Mesenchymal stem cell (in vitro differentiated cells and primary cell): ENCODE measurements at regions not wholly inside any gene's neighbourhood (a gene's known extent, or its start where the extent isn't known, plus 50 kb on each side); places are given as distances from the start of the nearest gene placed in this dataset.

Source experiments
- DNase-seq: peaks from one replicate; pipeline ENCODE4 v3.0.0-alpha.2; 2013
- H2AFZ ChIP-seq: one replicate; pipeline ENCODE4 v1.6.1; 2013; ENCODE audit warnings: low read depth, mild to moderate bottlenecking, control low read depth, inconsistent platforms, low read length, moderate library complexity
- H2AK5ac ChIP-seq: 2 replicates; pipeline ENCODE4 v1.6.1; 2013; ENCODE audit warnings: low read length, moderate library complexity, mild to moderate bottlenecking, inconsistent platforms; ENCODE audit not compliant: severe bottlenecking
- H2BK120ac ChIP-seq: one replicate; pipeline ENCODE4 v1.6.1; 2013; ENCODE audit warnings: low read depth, mild to moderate bottlenecking, inconsistent platforms, low read length, moderate library complexity
- H2BK12ac ChIP-seq, 2 experiments: one replicate each; pipeline ENCODE4 v1.6.1; 2013; ENCODE audit warnings: inconsistent platforms in 2 of 2, low read length in 2 of 2, mild to moderate bottlenecking in 2 of 2, moderate library complexity in 2 of 2, control low read depth in 1 of 2
- H2BK15ac ChIP-seq: one replicate; pipeline ENCODE4 v1.6.1; 2013; ENCODE audit warnings: mild to moderate bottlenecking, low read depth, inconsistent platforms; ENCODE audit not compliant: poor library complexity, severe bottlenecking
- H2BK5ac ChIP-seq: 2 replicates; pipeline ENCODE4 v1.6.1; 2013; ENCODE audit warnings: low read depth, mild to moderate bottlenecking, low read length, control low read depth, inconsistent platforms; ENCODE audit not compliant: poor library complexity, severe bottlenecking
- H3K14ac ChIP-seq, 2 experiments: one replicate each; pipeline ENCODE4 v1.6.1; 2013; ENCODE audit warnings: inconsistent platforms in 2 of 2, low read length in 2 of 2, control low read depth in 1 of 2, mild to moderate bottlenecking in 1 of 2, moderate library complexity in 1 of 2
- H3K18ac ChIP-seq, 2 experiments: one replicate each; pipeline ENCODE4 v1.6.1; 2013; ENCODE audit warnings: inconsistent platforms in 2 of 2, low read length in 2 of 2, control low read depth in 1 of 2, low read depth in 1 of 2, mild to moderate bottlenecking in 1 of 2
- H3K23ac ChIP-seq, 2 experiments: one replicate each; pipeline ENCODE4 v1.6.1; 2013; ENCODE audit warnings: inconsistent platforms in 2 of 2, low read length in 2 of 2, mild to moderate bottlenecking in 2 of 2, moderate library complexity in 2 of 2, control low read depth in 1 of 2
- H3K27ac ChIP-seq: 2 replicates; pipeline ENCODE4 v1.5.1; 2013; ENCODE audit warnings: mild to moderate bottlenecking, moderate library complexity, low read length, control low read depth, inconsistent platforms; ENCODE audit not compliant: poor library complexity, severe bottlenecking
- H3K27me3 ChIP-seq, 2 experiments: 2 replicates each; pipeline versions ENCODE4 v1.6.1 to v1.7.0; 2013; ENCODE audit warnings: low read length in 2 of 2, mild to moderate bottlenecking in 2 of 2, moderate library complexity in 2 of 2, control low read depth in 1 of 2, inconsistent platforms in 1 of 2; ENCODE audit not compliant: control insufficient read depth in 1 of 2, insufficient read depth in 1 of 2
- H3K36me3 ChIP-seq, 2 experiments: 2 replicates each; pipeline versions ENCODE4 v1.6.1 to v1.7.0; 2013; ENCODE audit warnings: low read length in 2 of 2, control low read depth in 1 of 2, inconsistent platforms in 1 of 2, low read depth in 1 of 2, mild to moderate bottlenecking in 1 of 2; ENCODE audit not compliant: insufficient read depth in 2 of 2, control insufficient read depth in 1 of 2
- H3K4ac ChIP-seq, 2 experiments: one replicate each; pipeline ENCODE4 v1.6.1; 2013; ENCODE audit warnings: inconsistent platforms in 2 of 2, low read length in 2 of 2, mild to moderate bottlenecking in 2 of 2, moderate library complexity in 2 of 2, control low read depth in 1 of 2, low read depth in 1 of 2
- H3K4me1 ChIP-seq: 2 replicates; pipeline ENCODE4 v1.6.1; 2013; ENCODE audit warnings: low read depth, low read length, control low read depth; ENCODE audit not compliant: control insufficient read depth, insufficient read depth
- H3K4me2 ChIP-seq: 2 replicates; pipeline ENCODE4 v1.6.1; 2013; ENCODE audit warnings: low read length, mild to moderate bottlenecking, inconsistent platforms; ENCODE audit not compliant: poor library complexity, severe bottlenecking
- H3K4me3 ChIP-seq, 2 experiments: 2 replicates each; pipeline versions ENCODE4 v1.5.1 to v1.7.0; 2013; ENCODE audit warnings: low read length in 2 of 2, mild to moderate bottlenecking in 2 of 2, control low read depth in 1 of 2, low read depth in 1 of 2; ENCODE audit not compliant: insufficient read depth in 1 of 2
- H3K79me1 ChIP-seq: replicated peaks from 2 replicates; pipeline ENCODE4 v1.6.1; 2013; ENCODE audit warnings: mild to moderate bottlenecking, control low read depth, low read length, inconsistent platforms; ENCODE audit not compliant: poor library complexity, severe bottlenecking
- H3K9ac ChIP-seq: 2 replicates; pipeline ENCODE4 v1.7.0; 2013; ENCODE audit warnings: mild to moderate bottlenecking, low read length, moderate library complexity
- H3K9me3 ChIP-seq: 2 replicates; pipeline ENCODE4 v1.7.0; 2013; ENCODE audit warnings: mild to moderate bottlenecking, low read length; ENCODE audit not compliant: control insufficient read depth
- H4K8ac ChIP-seq: one replicate; pipeline ENCODE4 v1.6.1; 2013; ENCODE audit warnings: inconsistent platforms, mild to moderate bottlenecking, low read length, moderate library complexity
- H4K91ac ChIP-seq: one replicate; pipeline ENCODE4 v1.6.1; 2013; ENCODE audit warnings: mild to moderate bottlenecking, low read length, inconsistent platforms
- WGBS: methylation state at CpG from one replicate; pipeline ENCODE4 v1.1.7; 2013; ENCODE audit warnings: mixed read lengths; 5-methylcytosine and 5-hydroxymethylcytosine counted together

DNA sequence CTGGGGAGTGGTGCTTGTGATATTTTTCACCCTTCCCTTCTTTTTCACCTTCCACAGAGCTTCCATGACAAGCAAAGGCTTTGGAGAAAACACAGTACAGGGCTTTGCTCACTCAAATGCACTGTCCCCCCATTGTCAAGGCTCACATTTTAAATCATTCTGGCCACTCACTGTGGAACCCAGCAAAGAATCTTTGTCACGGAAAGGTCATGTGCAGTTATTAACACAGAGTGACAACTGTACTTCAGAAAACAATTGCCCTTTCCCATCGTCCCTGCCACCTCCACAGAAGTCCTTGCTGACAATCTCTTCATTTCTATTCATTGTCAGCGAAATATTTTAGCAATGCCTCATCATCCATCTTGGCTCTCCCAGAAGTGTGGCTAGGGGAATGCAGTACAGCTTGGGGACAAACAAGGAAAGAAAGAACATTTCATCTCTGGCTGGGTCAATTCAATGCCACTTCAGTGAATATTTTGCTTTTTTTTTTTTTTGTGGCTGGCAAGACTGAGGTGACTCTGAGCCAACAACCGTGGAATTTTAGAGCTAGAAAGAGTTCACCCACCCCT is 851.0 kb downstream of the KCNMA1 start:
- Histone ChIP-seq H3K27me3 (no peaks in the 10 kb centered on the region), H2BK15ac (no peak overlapping the region), H3K23ac (no peak overlapping the region), H3K9me3 (peaks cover 4% of the 10 kb centered on the region), H3K27ac (no peak overlapping the region), H3K9ac (no peak overlapping the region), H3K18ac (no peak overlapping the region), H4K91ac (no peak overlapping the region), H3K14ac (no peak overlapping the region), H2AK5ac (no peak overlapping the region), H4K8ac (no peak overlapping the region), H3K36me3 (no peaks in the 10 kb centered on the region), H3K4me1 (no peaks in the 10 kb centered on the region), H3K4ac (no peak overlapping the region), H2BK120ac (no peak overlapping the region), H2AFZ (no peak overlapping the region), H3K4me3 (no peak overlapping the region), H2BK5ac (no peak overlapping the region), H3K4me2 (no peak overlapping the region), H3K79me1 (no peaks in the 10 kb centered on the region), H2BK12ac (no peak overlapping the region)
- DNase-seq: no peak
- 93% methylated on average over 2 of the region's 4 CpGs for WGBS

DNA sequence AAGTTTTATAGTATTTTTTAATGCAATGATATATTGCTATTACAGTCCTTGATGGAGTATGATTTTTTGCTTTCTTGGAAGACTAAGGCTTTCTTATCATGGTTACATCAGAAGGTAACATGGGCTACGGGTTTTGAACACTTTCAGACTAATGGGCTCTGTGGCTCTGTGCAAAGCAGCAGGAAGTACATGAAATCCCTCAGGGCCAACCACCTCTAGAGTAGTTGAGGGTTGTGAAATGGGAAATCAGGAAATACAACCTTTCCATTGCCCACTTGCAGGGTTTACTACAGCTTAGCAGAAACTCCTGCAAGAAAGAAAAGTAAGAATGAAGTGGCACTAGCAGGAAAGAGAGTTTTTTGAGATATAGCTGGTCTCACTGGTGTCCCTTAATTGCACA is 853.5 kb downstream of the KCNMA1 start:
- Histone ChIP-seq H3K79me1 (no peaks in the 10 kb centered on the region), H3K18ac (no peak overlapping the region), H2BK5ac (no peak overlapping the region), H3K4ac (no peak overlapping the region), H3K9me3 (peaks cover 4% of the 10 kb centered on the region), H2AK5ac (no peak overlapping the region), H3K4me3 (no peak overlapping the region), H3K27ac (no peak overlapping the region), H3K14ac (no peak overlapping the region), H4K8ac (no peak overlapping the region), H3K23ac (no peak overlapping the region), H3K4me2 (no peak overlapping the region), H2AFZ (no peak overlapping the region), H3K9ac (no peak overlapping the region), H2BK12ac (no peak overlapping the region), H3K27me3 (peaks cover 0 to 3% of the 10 kb centered on the region in 2 experiments), H2BK15ac (no peak overlapping the region), H3K36me3 (no peaks in the 10 kb centered on the region), H3K4me1 (no peaks in the 10 kb centered on the region), H4K91ac (no peak overlapping the region), H2BK120ac (no peak overlapping the region)
- DNase-seq: no peak
- WGBS: 39% methylated on average over 1 of the region's 1 CpG

DNA sequence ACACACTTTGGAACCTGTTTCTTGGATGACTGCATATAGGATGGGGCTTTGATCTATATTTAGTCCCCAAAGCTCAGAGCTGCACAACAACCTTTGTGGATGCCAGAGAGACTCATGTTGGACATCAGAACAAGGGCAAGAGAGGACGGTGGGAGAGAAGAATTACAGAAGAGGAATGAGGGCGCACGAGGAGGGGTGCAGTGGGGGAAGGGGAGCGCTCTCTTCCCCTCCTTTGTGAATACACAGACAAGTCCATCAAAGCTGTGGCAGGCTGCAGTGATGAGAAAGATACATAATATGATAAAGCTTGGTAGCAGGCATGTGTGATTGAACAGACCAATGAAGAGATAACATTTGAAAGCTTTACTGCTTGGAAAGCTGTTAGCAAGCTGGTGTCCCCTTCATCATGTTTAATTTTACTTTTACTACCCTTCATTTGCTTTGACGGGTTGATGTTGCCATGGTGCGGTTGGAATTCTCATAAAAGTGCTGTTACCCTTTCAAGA is 857.8 kb downstream of the KCNMA1 start:
- peaks cover 0 to 3% of the 10 kb centered on the region in 2 experiments for H3K27me3 ChIP-seq
- no peaks in the 10 kb centered on the region for H3K36me3 ChIP-seq
- H4K91ac ChIP-seq: no peak overlapping the region
- H3K27ac ChIP-seq: no peak overlapping the region
- H3K23ac ChIP-seq: no peak overlapping the region
- H3K9me3 ChIP-seq: peaks cover 12% of the 10 kb centered on the region
- 42% methylated on average over 3 of the region's 6 CpGs for WGBS
- H2AK5ac ChIP-seq: no peak overlapping the region
- no peak overlapping the region for H2BK120ac ChIP-seq
- H3K4me3 ChIP-seq: no peak overlapping the region
- H2AFZ ChIP-seq: no peak overlapping the region
- no peak overlapping the region for H2BK5ac ChIP-seq
- no peak overlapping the region for H3K4ac ChIP-seq
- no peaks in the 10 kb centered on the region for H3K79me1 ChIP-seq
- no peak overlapping the region for H3K4me2 ChIP-seq
- no peak overlapping the region for H3K14ac ChIP-seq
- H4K8ac ChIP-seq: no peak overlapping the region
- no peak overlapping the region for H3K18ac ChIP-seq
- no peaks in the 10 kb centered on the region for H3K4me1 ChIP-seq
- H3K9ac ChIP-seq: no peak overlapping the region
- no peak for DNase-seq
- H2BK15ac ChIP-seq: no peak overlapping the region
- no peak overlapping the region for H2BK12ac ChIP-seq

DNA sequence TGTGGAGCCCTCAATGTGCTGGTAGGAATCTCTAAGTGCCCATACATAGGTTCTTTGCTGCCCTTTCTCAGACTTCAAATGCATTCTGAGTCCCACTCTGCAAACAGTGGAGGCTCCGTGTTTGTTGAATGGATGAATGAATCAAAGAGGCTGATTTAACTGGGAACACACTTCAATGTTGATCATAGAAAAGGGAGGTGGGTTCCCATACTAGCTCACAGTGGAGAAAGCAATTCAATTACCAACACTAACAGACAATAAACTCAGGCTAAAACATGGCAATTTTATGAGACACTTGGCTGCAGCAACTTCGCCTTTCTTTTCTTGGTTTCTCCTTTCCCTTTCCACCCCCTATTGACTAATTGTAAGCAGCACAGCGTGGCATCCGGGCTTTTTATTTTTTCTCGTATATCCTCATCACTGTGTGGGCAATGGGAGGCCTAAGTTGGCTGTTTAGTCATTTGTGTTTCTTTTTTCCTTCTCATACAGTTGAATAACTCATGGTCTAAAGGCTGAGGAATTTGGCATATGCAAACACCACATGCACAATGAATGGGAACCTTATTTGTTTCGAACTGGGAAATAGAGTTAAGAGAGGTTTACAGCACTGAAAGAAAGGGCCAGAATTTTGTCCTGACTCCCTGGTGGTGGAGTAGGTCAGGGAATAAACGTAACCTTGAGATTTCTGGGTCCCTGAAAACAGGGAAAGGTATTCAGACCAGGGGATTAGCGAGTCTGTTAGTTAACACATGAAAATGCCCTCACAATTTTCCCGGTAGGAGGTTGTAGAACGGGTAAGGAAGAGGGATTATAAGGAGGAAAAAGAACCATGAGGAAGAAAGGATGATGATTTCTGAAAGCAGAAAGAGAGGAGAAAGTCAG is 858.5 kb downstream of the KCNMA1 start:
- Histone ChIP-seq H2AK5ac (no peak overlapping the region), H3K27me3 (peaks cover 0 to 3% of the 10 kb centered on the region in 2 experiments)
- WGBS: 52% methylated on average over 6 of the region's 10 CpGs

More for the DNA sequence above, 858.5 kb downstream of the KCNMA1 start:
- Histone ChIP-seq H3K79me1 (no peaks in the 10 kb centered on the region), H3K27ac (peak overlapping the region; percentile 38), H3K18ac (no peak overlapping the region), H2AFZ (no peak overlapping the region), H3K9me3 (peaks cover 19% of the 10 kb centered on the region), H3K4me3 (no peak overlapping the region), H4K91ac (no peak overlapping the region), H3K4ac (no peak overlapping the region), H4K8ac (no peak overlapping the region), H2BK12ac (no peak overlapping the region), H2BK15ac (no peak overlapping the region), H3K9ac (no peak overlapping the region), H3K36me3 (no peaks in the 10 kb centered on the region), H2BK5ac (no peak overlapping the region), H3K14ac (no peak overlapping the region), H3K4me1 (no peaks in the 10 kb centered on the region), H3K23ac (no peak overlapping the region), H2BK120ac (no peak overlapping the region), H3K4me2 (no peak overlapping the region)
- peak; percentile 55 for DNase-seq
